Loucy (cell line): ENCODE measurements at regions not wholly inside any gene's neighbourhood (a gene's known extent, or its start where the extent isn't known, plus 50 kb on each side); places are given as distances from the start of the nearest gene placed in this dataset.

Experiments
- EZH2phosphoT487 ChIP-seq: fragments of 200-600 bp; IDR thresholded peaks from 2 replicates; pipeline ENCODE4 v1.6.1; 2018; ENCODE audit warnings: antibody characterized with exemption, mild to moderate bottlenecking, moderate library complexity, borderline replicate concordance
- TF ChIP-seq, protein P1 (sequence below): fragments of 200-600 bp; sonication (generic); conservative IDR thresholded peaks from 2 replicates; pipeline ENCODE4 v1.5.1; 2014; ENCODE audit warnings: mild to moderate bottlenecking, antibody characterized with exemption, low read length

DNA sequence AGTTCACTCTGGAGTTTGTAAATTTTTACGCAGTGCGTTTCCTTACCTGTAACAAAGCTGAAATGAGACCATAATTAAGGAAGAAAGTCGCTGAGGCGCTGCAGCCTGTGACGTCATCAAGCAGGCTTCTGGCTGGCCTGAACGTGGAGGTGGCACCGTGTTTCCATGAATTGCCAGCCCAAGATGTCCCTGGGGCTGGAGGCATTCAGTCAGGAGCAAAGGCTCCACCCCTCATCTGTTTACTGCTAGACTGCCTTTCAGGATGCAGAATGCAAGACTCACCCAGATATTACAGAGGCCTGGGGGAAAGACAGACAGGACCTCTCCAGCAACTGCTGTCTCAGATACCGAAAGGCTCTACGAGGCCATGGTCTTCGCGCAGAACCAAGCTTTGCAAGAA, 424.6 kb downstream of the TSHZ3 start:
- TF ChIP-seq, protein P1, sequence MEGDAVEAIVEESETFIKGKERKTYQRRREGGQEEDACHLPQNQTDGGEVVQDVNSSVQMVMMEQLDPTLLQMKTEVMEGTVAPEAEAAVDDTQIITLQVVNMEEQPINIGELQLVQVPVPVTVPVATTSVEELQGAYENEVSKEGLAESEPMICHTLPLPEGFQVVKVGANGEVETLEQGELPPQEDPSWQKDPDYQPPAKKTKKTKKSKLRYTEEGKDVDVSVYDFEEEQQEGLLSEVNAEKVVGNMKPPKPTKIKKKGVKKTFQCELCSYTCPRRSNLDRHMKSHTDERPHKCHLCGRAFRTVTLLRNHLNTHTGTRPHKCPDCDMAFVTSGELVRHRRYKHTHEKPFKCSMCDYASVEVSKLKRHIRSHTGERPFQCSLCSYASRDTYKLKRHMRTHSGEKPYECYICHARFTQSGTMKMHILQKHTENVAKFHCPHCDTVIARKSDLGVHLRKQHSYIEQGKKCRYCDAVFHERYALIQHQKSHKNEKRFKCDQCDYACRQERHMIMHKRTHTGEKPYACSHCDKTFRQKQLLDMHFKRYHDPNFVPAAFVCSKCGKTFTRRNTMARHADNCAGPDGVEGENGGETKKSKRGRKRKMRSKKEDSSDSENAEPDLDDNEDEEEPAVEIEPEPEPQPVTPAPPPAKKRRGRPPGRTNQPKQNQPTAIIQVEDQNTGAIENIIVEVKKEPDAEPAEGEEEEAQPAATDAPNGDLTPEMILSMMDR = no peak
- no peak for TF ChIP-seq EZH2phosphoT487
